22Rv1 (cell line): ENCODE measurements at regions not wholly inside any gene's neighbourhood (a gene's known extent, or its start where the extent isn't known, plus 50 kb on each side); places are given as distances from the start of the nearest gene placed in this dataset.

Source experiments
- ZFX ChIP-seq: fragments of 450-650 bp; IDR thresholded peaks from 2 replicates; pipeline ENCODE4 v1.6.1; 2017; ENCODE audit warnings: antibody characterized with exemption, borderline replicate concordance
- TF ChIP-seq, protein P1 (sequence below): fragments of 450-650 bp; IDR thresholded peaks from 2 replicates; pipeline ENCODE4 v1.5.1; 2017; ENCODE audit warnings: mild to moderate bottlenecking

GRCh38 chr2:150669492-150669891 lies 182.0 kb upstream of the RND3 start:
- TF ChIP-seq, protein P1, sequence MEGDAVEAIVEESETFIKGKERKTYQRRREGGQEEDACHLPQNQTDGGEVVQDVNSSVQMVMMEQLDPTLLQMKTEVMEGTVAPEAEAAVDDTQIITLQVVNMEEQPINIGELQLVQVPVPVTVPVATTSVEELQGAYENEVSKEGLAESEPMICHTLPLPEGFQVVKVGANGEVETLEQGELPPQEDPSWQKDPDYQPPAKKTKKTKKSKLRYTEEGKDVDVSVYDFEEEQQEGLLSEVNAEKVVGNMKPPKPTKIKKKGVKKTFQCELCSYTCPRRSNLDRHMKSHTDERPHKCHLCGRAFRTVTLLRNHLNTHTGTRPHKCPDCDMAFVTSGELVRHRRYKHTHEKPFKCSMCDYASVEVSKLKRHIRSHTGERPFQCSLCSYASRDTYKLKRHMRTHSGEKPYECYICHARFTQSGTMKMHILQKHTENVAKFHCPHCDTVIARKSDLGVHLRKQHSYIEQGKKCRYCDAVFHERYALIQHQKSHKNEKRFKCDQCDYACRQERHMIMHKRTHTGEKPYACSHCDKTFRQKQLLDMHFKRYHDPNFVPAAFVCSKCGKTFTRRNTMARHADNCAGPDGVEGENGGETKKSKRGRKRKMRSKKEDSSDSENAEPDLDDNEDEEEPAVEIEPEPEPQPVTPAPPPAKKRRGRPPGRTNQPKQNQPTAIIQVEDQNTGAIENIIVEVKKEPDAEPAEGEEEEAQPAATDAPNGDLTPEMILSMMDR = no peak
- TF ChIP-seq ZFX = no peak
